GM23248 (cell line): ENCODE measurements at regions not wholly inside any gene's neighbourhood (a gene's known extent, or its start where the extent isn't known, plus 50 kb on each side); places are given as distances from the start of the nearest gene placed in this dataset.
A peak's percentile ranks its signal among the peaks of the same experiment; 100 is the strongest.

Experiments used
- DNase-seq: peaks from one replicate; pipeline ENCODE4 v3.0.0-alpha.2; 2015
- H2AFZ ChIP-seq: fragments of 200-600 bp; sonication (generic); 2 replicates; pipeline ENCODE4 v1.6.1; 2016; ENCODE audit warnings: antibody characterized with exemption
- H3F3A ChIP-seq: fragments of 200-600 bp; sonication (generic); 2 replicates; pipeline ENCODE4 v1.6.1; 2016; ENCODE audit warnings: mild to moderate bottlenecking, antibody characterized with exemption, mixed run types; ENCODE audit not compliant: insufficient read depth
- H3K27ac ChIP-seq: fragments of 200-600 bp; sonication (generic); 2 replicates; pipeline ENCODE4 v1.5.1; 2016; ENCODE audit warnings: mild to moderate bottlenecking
- H3K27me3 ChIP-seq: fragments of 200-600 bp; sonication (generic); replicated peaks from 2 replicates; pipeline ENCODE4 v1.6.1; 2016; ENCODE audit warnings: mild to moderate bottlenecking; ENCODE audit not compliant: insufficient read depth
- H3K36me3 ChIP-seq: fragments of 200-600 bp; sonication (generic); 2 replicates; pipeline ENCODE4 v1.6.1; 2016; ENCODE audit warnings: low read depth, mild to moderate bottlenecking
- H3K4me1 ChIP-seq: fragments of 200-600 bp; sonication (generic); 2 replicates; pipeline ENCODE4 v1.6.1; 2016; ENCODE audit warnings: mild to moderate bottlenecking; ENCODE audit not compliant: insufficient read depth
- H3K4me2 ChIP-seq: fragments of 200-600 bp; sonication (generic); one replicate; pipeline ENCODE4 v1.6.1; 2016; ENCODE audit warnings: mild to moderate bottlenecking; ENCODE audit not compliant: unreplicated experiment
- H3K4me3 ChIP-seq: fragments of 200-600 bp; sonication (generic); 2 replicates; pipeline ENCODE4 v1.5.1; 2016; ENCODE audit warnings: mild to moderate bottlenecking
- H3K79me2 ChIP-seq: fragments of 200-600 bp; sonication (generic); 2 replicates; pipeline ENCODE4 v1.6.1; 2016; ENCODE audit warnings: mild to moderate bottlenecking; ENCODE audit not compliant: insufficient read depth
- H3K9ac ChIP-seq: fragments of 200-600 bp; sonication (generic); 2 replicates; pipeline ENCODE4 v1.6.1; 2016; ENCODE audit warnings: mild to moderate bottlenecking
- H3K9me2 ChIP-seq: fragments of 200-600 bp; sonication (generic); 2 replicates; pipeline ENCODE4 v1.6.1; 2016; ENCODE audit warnings: mixed run types, mild to moderate bottlenecking, moderate library complexity; ENCODE audit not compliant: insufficient read depth
- H3K9me3 ChIP-seq: fragments of 200-600 bp; sonication (generic); one replicate; pipeline ENCODE4 v1.6.1; 2017; ENCODE audit warnings: low read depth
- H4K20me1 ChIP-seq: fragments of 200-600 bp; sonication (generic); 2 replicates; pipeline ENCODE4 v1.6.0; 2016; ENCODE audit not compliant: insufficient read depth
- EZH2 ChIP-seq: fragments of 200-600 bp; sonication (generic); IDR thresholded peaks from 2 replicates; pipeline ENCODE4 v1.6.1; 2018; ENCODE audit warnings: antibody characterized with exemption, mild to moderate bottlenecking; ENCODE audit not compliant: insufficient read depth, poor library complexity, severe bottlenecking
- EZH2phosphoT487 ChIP-seq: fragments of 200-600 bp; sonication (generic); IDR thresholded peaks from 2 replicates; pipeline ENCODE4 v1.6.1; 2018; ENCODE audit warnings: antibody characterized with exemption, moderate library complexity, mild to moderate bottlenecking, low read depth; ENCODE audit not compliant: insufficient read depth
- WGBS, 2 experiments: methylation state at CpG; one replicate each; pipeline ENCODE4 v1.1.6; 2015 to 2017; ENCODE audit warnings: low lambda C conversion rate in 2 of 2, low coverage in 1 of 2; ENCODE audit errors: missing lambda C conversion rate in 2 of 2; 5-methylcytosine and 5-hydroxymethylcytosine counted together
- in situ Hi-C: fragments of 300-500 bp; cut with MboI; formaldehyde crosslinking; loops from 2 replicates; pipeline ENCODE4 v1.15.0; 2020

- Histone ChIP-seq H3K36me3 (no peaks in the 10 kb centered on the region), H3K27ac (no peak overlapping the region), H3K27me3 (no peaks in the 10 kb centered on the region), H3K4me1 (no peaks in the 10 kb centered on the region), H3K9me3 (no peaks in the 10 kb centered on the region), H3F3A (no peaks in the 10 kb centered on the region), H3K4me2 (no peak overlapping the region), H3K79me2 (no peaks in the 10 kb centered on the region), H4K20me1 (no peaks in the 10 kb centered on the region), H2AFZ (no peak overlapping the region), H3K9ac (no peak overlapping the region), H3K9me2 (no peaks in the 10 kb centered on the region), H3K4me3 (no peak overlapping the region)
- 90 to 94% methylated on average over 3 of the region's 3 CpGs for WGBS, 2 experiments
- TF ChIP-seq EZH2: no peak
- TF ChIP-seq EZH2phosphoT487: no peak
- in situ Hi-C loops: no loop called here
- no peak for DNase-seq
Measured at GRCh38 chr2:12658310-12658945, 58.3 kb upstream of the TRIB2 start.

GRCh38 chr2:12661489-12661888, 55.2 kb upstream of the TRIB2 start:
- in situ Hi-C loops: no loop called here
- Histone ChIP-seq H3K9me3 (peaks cover 5% of the 10 kb centered on the region), H3K4me2 (no peak overlapping the region), H3K27me3 (no peaks in the 10 kb centered on the region), H3F3A (no peaks in the 10 kb centered on the region), H3K9me2 (no peaks in the 10 kb centered on the region), H2AFZ (no peak overlapping the region), H3K79me2 (no peaks in the 10 kb centered on the region), H3K4me1 (no peaks in the 10 kb centered on the region), H3K9ac (no peak overlapping the region), H3K27ac (no peak overlapping the region), H3K36me3 (no peaks in the 10 kb centered on the region), H4K20me1 (no peaks in the 10 kb centered on the region), H3K4me3 (no peak overlapping the region)
- no peak for TF ChIP-seq EZH2
- no peak for TF ChIP-seq EZH2phosphoT487
- 6 to 16% methylated on average over 1 of the region's 1 CpG for WGBS, 2 experiments
- no peak for DNase-seq

GRCh38 chr2:12663306-12664037, 53.3 kb upstream of the TRIB2 start:
- Histone ChIP-seq H3K4me3 (no peak overlapping the region), H3K4me1 (no peaks in the 10 kb centered on the region), H3K27ac (no peak overlapping the region), H4K20me1 (no peaks in the 10 kb centered on the region), H3K36me3 (no peaks in the 10 kb centered on the region), H3K9me3 (peaks cover 6% of the 10 kb centered on the region), H3K79me2 (no peaks in the 10 kb centered on the region), H3K9ac (no peak overlapping the region), H3K27me3 (no peaks in the 10 kb centered on the region), H2AFZ (no peak overlapping the region), H3F3A (no peaks in the 10 kb centered on the region), H3K9me2 (no peaks in the 10 kb centered on the region), H3K4me2 (no peak overlapping the region)
- 81 to 87% methylated on average over 11 of the region's 11 CpGs for WGBS, 2 experiments
- TF ChIP-seq EZH2phosphoT487 (no peak), EZH2 (no peak)
- DNase-seq: no peak
- in situ Hi-C loops: no loop called here

GRCh38 chr2:12665334-12665733, 51.4 kb upstream of the TRIB2 start:
- no peaks in the 10 kb centered on the region for H3K4me1 ChIP-seq
- DNase-seq: peak; percentile 42
- H3K79me2 ChIP-seq: no peaks in the 10 kb centered on the region
- no peak overlapping the region for H2AFZ ChIP-seq
- no peaks in the 10 kb centered on the region for H3F3A ChIP-seq
- H3K36me3 ChIP-seq: no peaks in the 10 kb centered on the region
- no peaks in the 10 kb centered on the region for H4K20me1 ChIP-seq
- H3K27me3 ChIP-seq: no peaks in the 10 kb centered on the region
- H3K9me2 ChIP-seq: no peaks in the 10 kb centered on the region
- no peak overlapping the region for H3K9ac ChIP-seq
- no peak overlapping the region for H3K27ac ChIP-seq
- no peak overlapping the region for H3K4me2 ChIP-seq
- H3K4me3 ChIP-seq: no peak overlapping the region
- TF ChIP-seq EZH2phosphoT487 (no peak), EZH2 (no peak)
- H3K9me3 ChIP-seq: peaks cover 6% of the 10 kb centered on the region
- in situ Hi-C loops: no loop called here
